ENCODE measurements at regions not wholly inside any gene's neighbourhood (a gene's known extent, or its start where the extent isn't known, plus 50 kb on each side); places are given as distances from the start of the nearest gene placed in this dataset.
A peak's percentile ranks its signal among the peaks of the same experiment; 100 is the strongest.

- no peak overlapping the region for H3K4me3 ChIP-seq (ENCODE audit: control insufficient read depth, low read depth, low read length)
- no peak for TF ChIP-seq CTCF (IDR thresholded peaks at IDR 0.05; ENCODE audit: control insufficient read depth, insufficient read depth, low read depth, low read length, missing control alignments)
- DNase-seq (ENCODE audit: low read depth): peak; percentile 44
These were observed 94.4 kb upstream of the SEMA3C start for GRCh38 chr7:81013083-81013817.

- no peak for TF ChIP-seq CTCF (IDR thresholded peaks at IDR 0.05; ENCODE audit: control insufficient read depth, insufficient read depth, low read depth, low read length, missing control alignments)
These were observed 90.0 kb upstream of the SEMA3C start for GRCh38 chr7:81008901-81009300.

GRCh38 chr7:81007051-81007450, 88.2 kb upstream of the SEMA3C start:
- no peak for DNase-seq (ENCODE audit: low read depth)
- TF ChIP-seq CTCF (IDR thresholded peaks at IDR 0.05; ENCODE audit: control insufficient read depth, insufficient read depth, low read depth, low read length, missing control alignments): no peak
- H3K4me3 ChIP-seq (ENCODE audit: control insufficient read depth, low read depth, low read length): no peak overlapping the region

More at GRCh38 chr7:81008901-81009300, 90.0 kb upstream of the SEMA3C start:
- DNase-seq (ENCODE audit: low read depth): no peak
- no peak overlapping the region for H3K4me3 ChIP-seq (ENCODE audit: control insufficient read depth, low read depth, low read length)

GRCh38 chr7:81005254-81005653, 86.4 kb upstream of the SEMA3C start:
- H3K4me3 ChIP-seq (ENCODE audit: control insufficient read depth, low read depth, low read length): no peak overlapping the region
- no peak for DNase-seq (ENCODE audit: low read depth)
- TF ChIP-seq CTCF (IDR thresholded peaks at IDR 0.05; ENCODE audit: control insufficient read depth, insufficient read depth, low read depth, low read length, missing control alignments): no peak

GRCh38 chr7:81004098-81004497, 85.2 kb upstream of the SEMA3C start:
- no peak overlapping the region for H3K4me3 ChIP-seq (ENCODE audit: control insufficient read depth, low read depth, low read length)
- TF ChIP-seq CTCF (IDR thresholded peaks at IDR 0.05; ENCODE audit: control insufficient read depth, insufficient read depth, low read depth, low read length, missing control alignments): no peak
- peak; percentile 13 for DNase-seq (ENCODE audit: low read depth)

- no peak overlapping the region for H3K4me3 ChIP-seq (ENCODE audit: control insufficient read depth, low read depth, low read length)
- no peak for DNase-seq (ENCODE audit: low read depth)
- TF ChIP-seq CTCF (IDR thresholded peaks at IDR 0.05; ENCODE audit: control insufficient read depth, insufficient read depth, low read depth, low read length, missing control alignments): no peak
These were observed 84.5 kb upstream of the SEMA3C start for GRCh38 chr7:81003326-81003725.
